ENCODE measurements at regions not wholly inside any gene's neighbourhood (a gene's known extent, or its start where the extent isn't known, plus 50 kb on each side); places are given as distances from the start of the nearest gene placed in this dataset.
A peak's percentile ranks its signal among the peaks of the same experiment; 100 is the strongest.

GRCh38 chr5:74342182-74342581, 298.3 kb downstream of the ENC1 start:
- no peaks in the 10 kb centered on the region for H3K79me2 ChIP-seq (replicated peaks; ENCODE audit: insufficient read depth)
- Mint-ChIP-seq H3K9me3 (peaks cover 8% of the 10 kb centered on the region; the same call in 2 of the 3 replicates), H3K27ac (no peak overlapping the region), H3K36me3 (ENCODE audit: low read depth) (no peaks in the 10 kb centered on the region), H3K4me1 (peaks cover 3% of the 10 kb centered on the region; the same call in 1 of the 3 replicates), H3K27me3 (ENCODE audit: insufficient read depth, low read depth, poor library complexity) (peaks cover 8% of the 10 kb centered on the region), H3K4me3 (no peak overlapping the region)
- peak overlapping the region; percentile 12; the same call in 1 of the 2 replicates for H2AFZ ChIP-seq
- H3K4me2 ChIP-seq: no peak overlapping the region
- no peak for TF ChIP-seq ZNF114 (CRISPR knock-in tag; IDR thresholded peaks at IDR 0.05)
- no peak for TF ChIP-seq EZH2 (IDR thresholded peaks at IDR 0.05; ENCODE audit: low read depth, unreplicated experiment)
- TF ChIP-seq ZNF462 (CRISPR knock-in tag; IDR thresholded peaks at IDR 0.05): no peak
- TF ChIP-seq, protein P1, sequence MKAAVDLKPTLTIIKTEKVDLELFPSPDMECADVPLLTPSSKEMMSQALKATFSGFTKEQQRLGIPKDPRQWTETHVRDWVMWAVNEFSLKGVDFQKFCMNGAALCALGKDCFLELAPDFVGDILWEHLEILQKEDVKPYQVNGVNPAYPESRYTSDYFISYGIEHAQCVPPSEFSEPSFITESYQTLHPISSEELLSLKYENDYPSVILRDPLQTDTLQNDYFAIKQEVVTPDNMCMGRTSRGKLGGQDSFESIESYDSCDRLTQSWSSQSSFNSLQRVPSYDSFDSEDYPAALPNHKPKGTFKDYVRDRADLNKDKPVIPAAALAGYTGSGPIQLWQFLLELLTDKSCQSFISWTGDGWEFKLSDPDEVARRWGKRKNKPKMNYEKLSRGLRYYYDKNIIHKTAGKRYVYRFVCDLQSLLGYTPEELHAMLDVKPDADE (IDR thresholded peaks at IDR 0.05): no peak
- TF ChIP-seq STAT1 (IDR thresholded peaks at IDR 0.05; ENCODE audit: unreplicated experiment): no peak
- no peak for TF ChIP-seq CREB1 (CRISPR knock-in tag; IDR thresholded peaks at IDR 0.05; ENCODE audit: low read depth)
- TF ChIP-seq POLR2AphosphoS5 (IDR thresholded peaks at IDR 0.05; ENCODE audit: low read depth): no peak
- no peak for TF ChIP-seq REST (IDR thresholded peaks at IDR 0.05; ENCODE audit: unreplicated experiment)
- no peak for TF ChIP-seq JUNB (IDR thresholded peaks at IDR 0.05; ENCODE audit: unreplicated experiment)
- no peak for TF ChIP-seq NANOG (IDR thresholded peaks at IDR 0.05; ENCODE audit: borderline replicate concordance)
- TF ChIP-seq EZH2phosphoT487 (IDR thresholded peaks at IDR 0.05; ENCODE audit: unreplicated experiment): no peak
- TF ChIP-seq ZNF331 (CRISPR knock-in tag; IDR thresholded peaks at IDR 0.05; ENCODE audit: low read depth): no peak
- TF ChIP-seq, protein P2, sequence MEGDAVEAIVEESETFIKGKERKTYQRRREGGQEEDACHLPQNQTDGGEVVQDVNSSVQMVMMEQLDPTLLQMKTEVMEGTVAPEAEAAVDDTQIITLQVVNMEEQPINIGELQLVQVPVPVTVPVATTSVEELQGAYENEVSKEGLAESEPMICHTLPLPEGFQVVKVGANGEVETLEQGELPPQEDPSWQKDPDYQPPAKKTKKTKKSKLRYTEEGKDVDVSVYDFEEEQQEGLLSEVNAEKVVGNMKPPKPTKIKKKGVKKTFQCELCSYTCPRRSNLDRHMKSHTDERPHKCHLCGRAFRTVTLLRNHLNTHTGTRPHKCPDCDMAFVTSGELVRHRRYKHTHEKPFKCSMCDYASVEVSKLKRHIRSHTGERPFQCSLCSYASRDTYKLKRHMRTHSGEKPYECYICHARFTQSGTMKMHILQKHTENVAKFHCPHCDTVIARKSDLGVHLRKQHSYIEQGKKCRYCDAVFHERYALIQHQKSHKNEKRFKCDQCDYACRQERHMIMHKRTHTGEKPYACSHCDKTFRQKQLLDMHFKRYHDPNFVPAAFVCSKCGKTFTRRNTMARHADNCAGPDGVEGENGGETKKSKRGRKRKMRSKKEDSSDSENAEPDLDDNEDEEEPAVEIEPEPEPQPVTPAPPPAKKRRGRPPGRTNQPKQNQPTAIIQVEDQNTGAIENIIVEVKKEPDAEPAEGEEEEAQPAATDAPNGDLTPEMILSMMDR (conservative IDR thresholded peaks at IDR 0.05; ENCODE audit: low read depth in 2 of 2): no peak
- DNase-seq (ENCODE audit: low spot score) (no peak), ATAC-seq (no peak)
- no peaks in the 10 kb centered on the region for H4K20me1 ChIP-seq (replicated peaks; ENCODE audit: insufficient read depth)
- no peak overlapping the region for H3K4me3 ChIP-seq
- no peaks in the 10 kb centered on the region for H3F3A ChIP-seq (replicated peaks; ENCODE audit: low read depth)
- no peaks in the 10 kb centered on the region for H3K27me3 ChIP-seq (ENCODE audit: insufficient read depth)
- H3K9me2 ChIP-seq (ENCODE audit: insufficient read depth): no peaks in the 10 kb centered on the region; the same call in 1 of the 2 replicates
- no peak overlapping the region for H3K27ac ChIP-seq (ENCODE audit: low read depth)
- no peaks in the 10 kb centered on the region for H3K36me3 ChIP-seq (ENCODE audit: insufficient read depth)
- H3K4me1 ChIP-seq (ENCODE audit: insufficient read depth): no peaks in the 10 kb centered on the region

All from GM23338 (cell line).